ENCODE measurements at regions not wholly inside any gene's neighbourhood (a gene's known extent, or its start where the extent isn't known, plus 50 kb on each side); places are given as distances from the start of the nearest gene placed in this dataset.

GRCh38 chr1:228940526-228940925, 205.2 kb downstream of the RHOU start (continued):
- TF ChIP-seq, protein P1, sequence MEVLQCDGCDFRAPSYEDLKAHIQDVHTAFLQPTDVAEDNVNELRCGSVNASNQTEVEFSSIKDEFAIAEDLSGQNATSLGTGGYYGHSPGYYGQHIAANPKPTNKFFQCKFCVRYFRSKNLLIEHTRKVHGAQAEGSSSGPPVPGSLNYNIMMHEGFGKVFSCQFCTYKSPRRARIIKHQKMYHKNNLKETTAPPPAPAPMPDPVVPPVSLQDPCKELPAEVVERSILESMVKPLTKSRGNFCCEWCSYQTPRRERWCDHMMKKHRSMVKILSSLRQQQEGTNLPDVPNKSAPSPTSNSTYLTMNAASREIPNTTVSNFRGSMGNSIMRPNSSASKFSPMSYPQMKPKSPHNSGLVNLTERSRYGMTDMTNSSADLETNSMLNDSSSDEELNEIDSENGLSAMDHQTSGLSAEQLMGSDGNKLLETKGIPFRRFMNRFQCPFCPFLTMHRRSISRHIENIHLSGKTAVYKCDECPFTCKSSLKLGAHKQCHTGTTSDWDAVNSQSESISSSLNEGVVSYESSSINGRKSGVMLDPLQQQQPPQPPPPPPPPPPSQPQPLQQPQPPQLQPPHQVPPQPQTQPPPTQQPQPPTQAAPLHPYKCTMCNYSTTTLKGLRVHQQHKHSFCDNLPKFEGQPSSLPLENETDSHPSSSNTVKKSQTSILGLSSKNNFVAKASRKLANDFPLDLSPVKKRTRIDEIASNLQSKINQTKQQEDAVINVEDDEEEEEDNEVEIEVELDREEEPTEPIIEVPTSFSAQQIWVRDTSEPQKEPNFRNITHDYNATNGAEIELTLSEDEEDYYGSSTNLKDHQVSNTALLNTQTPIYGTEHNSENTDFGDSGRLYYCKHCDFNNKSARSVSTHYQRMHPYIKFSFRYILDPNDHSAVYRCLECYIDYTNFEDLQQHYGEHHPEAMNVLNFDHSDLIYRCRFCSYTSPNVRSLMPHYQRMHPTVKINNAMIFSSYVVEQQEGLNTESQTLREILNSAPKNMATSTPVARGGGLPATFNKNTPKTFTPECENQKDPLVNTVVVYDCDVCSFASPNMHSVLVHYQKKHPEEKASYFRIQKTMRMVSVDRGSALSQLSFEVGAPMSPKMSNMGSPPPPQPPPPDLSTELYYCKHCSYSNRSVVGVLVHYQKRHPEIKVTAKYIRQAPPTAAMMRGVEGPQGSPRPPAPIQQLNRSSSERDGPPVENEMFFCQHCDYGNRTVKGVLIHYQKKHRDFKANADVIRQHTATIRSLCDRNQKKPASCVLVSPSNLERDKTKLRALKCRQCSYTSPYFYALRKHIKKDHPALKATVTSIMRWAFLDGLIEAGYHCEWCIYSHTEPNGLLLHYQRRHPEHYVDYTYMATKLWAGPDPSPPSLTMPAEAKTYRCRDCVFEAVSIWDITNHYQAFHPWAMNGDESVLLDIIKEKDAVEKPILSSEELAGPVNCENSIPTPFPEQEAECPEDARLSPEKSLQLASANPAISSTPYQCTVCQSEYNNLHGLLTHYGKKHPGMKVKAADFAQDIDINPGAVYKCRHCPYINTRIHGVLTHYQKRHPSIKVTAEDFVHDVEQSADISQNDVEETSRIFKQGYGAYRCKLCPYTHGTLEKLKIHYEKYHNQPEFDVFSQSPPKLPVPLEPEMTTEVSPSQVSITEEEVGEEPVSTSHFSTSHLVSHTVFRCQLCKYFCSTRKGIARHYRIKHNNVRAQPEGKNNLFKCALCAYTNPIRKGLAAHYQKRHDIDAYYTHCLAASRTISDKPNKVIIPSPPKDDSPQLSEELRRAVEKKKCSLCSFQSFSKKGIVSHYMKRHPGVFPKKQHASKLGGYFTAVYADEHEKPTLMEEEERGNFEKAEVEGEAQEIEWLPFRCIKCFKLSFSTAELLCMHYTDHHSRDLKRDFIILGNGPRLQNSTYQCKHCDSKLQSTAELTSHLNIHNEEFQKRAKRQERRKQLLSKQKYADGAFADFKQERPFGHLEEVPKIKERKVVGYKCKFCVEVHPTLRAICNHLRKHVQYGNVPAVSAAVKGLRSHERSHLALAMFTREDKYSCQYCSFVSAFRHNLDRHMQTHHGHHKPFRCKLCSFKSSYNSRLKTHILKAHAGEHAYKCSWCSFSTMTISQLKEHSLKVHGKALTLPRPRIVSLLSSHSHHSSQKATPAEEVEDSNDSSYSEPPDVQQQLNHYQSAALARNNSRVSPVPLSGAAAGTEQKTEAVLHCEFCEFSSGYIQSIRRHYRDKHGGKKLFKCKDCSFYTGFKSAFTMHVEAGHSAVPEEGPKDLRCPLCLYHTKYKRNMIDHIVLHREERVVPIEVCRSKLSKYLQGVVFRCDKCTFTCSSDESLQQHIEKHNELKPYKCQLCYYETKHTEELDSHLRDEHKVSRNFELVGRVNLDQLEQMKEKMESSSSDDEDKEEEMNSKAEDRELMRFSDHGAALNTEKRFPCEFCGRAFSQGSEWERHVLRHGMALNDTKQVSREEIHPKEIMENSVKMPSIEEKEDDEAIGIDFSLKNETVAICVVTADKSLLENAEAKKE (CRISPR knock-in tag; IDR thresholded peaks at IDR 0.05), result no peak
- TF ChIP-seq ZNF114 (CRISPR knock-in tag; IDR thresholded peaks at IDR 0.05), result no peak
- no peak for TF ChIP-seq ETS1 (IDR thresholded peaks at IDR 0.05)
- TF ChIP-seq NANOG (IDR thresholded peaks at IDR 0.05; ENCODE audit: borderline replicate concordance), result no peak
- TF ChIP-seq STAT1 (IDR thresholded peaks at IDR 0.05; ENCODE audit: unreplicated experiment), result no peak
- TF ChIP-seq EZH2 (IDR thresholded peaks at IDR 0.05; ENCODE audit: low read depth, unreplicated experiment), result no peak
- TF ChIP-seq CREB1 (CRISPR knock-in tag; IDR thresholded peaks at IDR 0.05; ENCODE audit: low read depth), result no peak

GRCh38 chr1:228940926-228941325, 205.6 kb downstream of the RHOU start:
- H3K27me3 Mint-ChIP-seq (ENCODE audit: insufficient read depth, low read depth, poor library complexity), result peaks cover 9% of the 10 kb centered on the region
- H3K4me3 Mint-ChIP-seq, result no peak overlapping the region
- ATAC-seq (no peak), DNase-seq (ENCODE audit: low spot score) (no peak)
- H4K20me1 ChIP-seq (replicated peaks; ENCODE audit: insufficient read depth), result no peaks in the 10 kb centered on the region
- H3K4me3 ChIP-seq, result no peak overlapping the region
- no peak overlapping the region for H3K27ac Mint-ChIP-seq
- H3K79me2 ChIP-seq (replicated peaks; ENCODE audit: insufficient read depth), result no peaks in the 10 kb centered on the region
- H2AFZ ChIP-seq, result no peak overlapping the region
- peaks cover 1% of the 10 kb centered on the region; the same call in 1 of the 2 replicates for H3K9me2 ChIP-seq (ENCODE audit: insufficient read depth)
- no peaks in the 10 kb centered on the region for H3K9me3 Mint-ChIP-seq
- H3K4me1 ChIP-seq (ENCODE audit: insufficient read depth), result peaks cover 8% of the 10 kb centered on the region; the same call in 1 of the 2 replicates
- H3K4me1 Mint-ChIP-seq, result peaks cover 40% of the 10 kb centered on the region
- no peaks in the 10 kb centered on the region for H3K27me3 ChIP-seq (ENCODE audit: insufficient read depth)
- no peaks in the 10 kb centered on the region for H3K36me3 ChIP-seq (ENCODE audit: insufficient read depth)
- H3K4me2 ChIP-seq, result no peak overlapping the region
- no peaks in the 10 kb centered on the region for H3F3A ChIP-seq (replicated peaks; ENCODE audit: low read depth)
- H3K36me3 Mint-ChIP-seq (ENCODE audit: low read depth), result no peaks in the 10 kb centered on the region
- no peak overlapping the region for H3K27ac ChIP-seq (ENCODE audit: low read depth)
- TF ChIP-seq POLR2AphosphoS5 (IDR thresholded peaks at IDR 0.05; ENCODE audit: low read depth), result no peak
- no peak for TF ChIP-seq CREB1 (CRISPR knock-in tag; IDR thresholded peaks at IDR 0.05; ENCODE audit: low read depth)
- TF ChIP-seq, protein P1 (CRISPR knock-in tag; IDR thresholded peaks at IDR 0.05), result no peak
- no peak for TF ChIP-seq ZNF114 (CRISPR knock-in tag; IDR thresholded peaks at IDR 0.05)

Measured in GM23338 (cell line).